Progenitor cell of endocrine pancreas (in vitro differentiated cells): ENCODE measurements at regions not wholly inside any gene's neighbourhood (a gene's known extent, or its start where the extent isn't known, plus 50 kb on each side); places are given as distances from the start of the nearest gene placed in this dataset.
A peak's percentile ranks its signal among the peaks of the same experiment; 100 is the strongest.

Experiments
- DNase-seq: peaks from one replicate; pipeline ENCODE4 v3.0.0; 2021; ENCODE audit warnings: low spot score; ENCODE audit not compliant: unreplicated experiment
- H3K27ac Mint-ChIP-seq: 2 replicates; pipeline ENCODE4 v1.8.0; 2021; ENCODE audit warnings: mild to moderate bottlenecking, moderate library complexity, mixed read lengths
- H3K27me3 Mint-ChIP-seq: 2 replicates; pipeline ENCODE4 v1.8.0; 2021; ENCODE audit warnings: mixed read lengths
- H3K36me3 Mint-ChIP-seq: 2 replicates; pipeline ENCODE4 v1.8.0; 2022; ENCODE audit warnings: mixed read lengths; ENCODE audit not compliant: insufficient read depth
- H3K4me1 Mint-ChIP-seq: 2 replicates; pipeline ENCODE4 v1.8.0; 2021; ENCODE audit warnings: low read depth, mixed read lengths
- H3K4me3 Mint-ChIP-seq: 2 replicates; pipeline ENCODE4 v1.8.0; 2021; ENCODE audit warnings: low read depth, mild to moderate bottlenecking, moderate library complexity, mixed read lengths
- H3K9me3 Mint-ChIP-seq: 2 replicates; pipeline ENCODE4 v1.8.0; 2021; ENCODE audit warnings: low read depth, mixed read lengths
- CTCF ChIP-seq: fragments of 200-600 bp; sonication (generic); IDR thresholded peaks from one replicate; pipeline ENCODE4 v1.5.0; 2021; ENCODE audit warnings: antibody characterized with exemption, mild to moderate bottlenecking; ENCODE audit not compliant: unreplicated experiment

GRCh38 chr22:49517667-49518185, 309.9 kb downstream of the BRD1 start:
- H3K36me3 Mint-ChIP-seq, result no peaks in the 10 kb centered on the region
- H3K27me3 Mint-ChIP-seq, result peaks cover 23% of the 10 kb centered on the region
- H3K27ac Mint-ChIP-seq, result no peak overlapping the region
- DNase-seq, result no peak
- H3K9me3 Mint-ChIP-seq, result no peaks in the 10 kb centered on the region
- H3K4me3 Mint-ChIP-seq, result no peak overlapping the region
- no peaks in the 10 kb centered on the region for H3K4me1 Mint-ChIP-seq
- no peak for TF ChIP-seq CTCF

GRCh38 chr22:49517211-49517610, 310.5 kb downstream of the BRD1 start:
- no peaks in the 10 kb centered on the region for H3K4me1 Mint-ChIP-seq

GRCh38 chr22:49515475-49515874, 312.2 kb downstream of the BRD1 start:
- H3K4me3 Mint-ChIP-seq, result no peak overlapping the region
- no peak for DNase-seq
- H3K9me3 Mint-ChIP-seq, result peaks cover 7% of the 10 kb centered on the region
- peaks cover 24% of the 10 kb centered on the region for H3K27me3 Mint-ChIP-seq
- H3K4me1 Mint-ChIP-seq, result no peaks in the 10 kb centered on the region
- no peak overlapping the region for H3K27ac Mint-ChIP-seq
- no peaks in the 10 kb centered on the region for H3K36me3 Mint-ChIP-seq
- peak; percentile 13 for TF ChIP-seq CTCF

More at GRCh38 chr22:49517211-49517610, 310.5 kb downstream of the BRD1 start:
- no peaks in the 10 kb centered on the region for H3K9me3 Mint-ChIP-seq
- H3K4me3 Mint-ChIP-seq, result no peak overlapping the region
- H3K27me3 Mint-ChIP-seq, result peaks cover 24% of the 10 kb centered on the region
- H3K27ac Mint-ChIP-seq, result no peak overlapping the region
- no peak for DNase-seq
- no peak for TF ChIP-seq CTCF
- H3K36me3 Mint-ChIP-seq, result no peaks in the 10 kb centered on the region

GRCh38 chr22:49514641-49515040, 313.0 kb downstream of the BRD1 start:
- TF ChIP-seq CTCF, result no peak
- H3K27ac Mint-ChIP-seq, result no peak overlapping the region
- no peak for DNase-seq
- peaks cover 7% of the 10 kb centered on the region for H3K9me3 Mint-ChIP-seq
- no peaks in the 10 kb centered on the region for H3K36me3 Mint-ChIP-seq
- no peak overlapping the region for H3K4me3 Mint-ChIP-seq
- H3K27me3 Mint-ChIP-seq, result peaks cover 24% of the 10 kb centered on the region
- H3K4me1 Mint-ChIP-seq, result no peaks in the 10 kb centered on the region

GRCh38 chr22:49514211-49514610, 313.5 kb downstream of the BRD1 start:
- no peak for TF ChIP-seq CTCF
- DNase-seq, result no peak
- no peak overlapping the region for H3K4me3 Mint-ChIP-seq
- no peak overlapping the region for H3K27ac Mint-ChIP-seq
- H3K9me3 Mint-ChIP-seq, result peaks cover 7% of the 10 kb centered on the region
- H3K27me3 Mint-ChIP-seq, result peaks cover 21% of the 10 kb centered on the region
- no peaks in the 10 kb centered on the region for H3K36me3 Mint-ChIP-seq
- no peaks in the 10 kb centered on the region for H3K4me1 Mint-ChIP-seq
